ENCODE measurements at regions not wholly inside any gene's neighbourhood (a gene's known extent, or its start where the extent isn't known, plus 50 kb on each side); places are given as distances from the start of the nearest gene placed in this dataset.

GRCh38 chr5:144710637-144711036 lies 540.0 kb downstream of the KCTD16 start:
- CTCF ChIA-PET, result no interaction called here
- no peak overlapping the region for H3K4me2 ChIP-seq

GRCh38 chr5:144703776-144704175 lies 533.1 kb downstream of the KCTD16 start:
- no TSS peak for BruUV-seq (replicated peaks)
- H3K4me3 ChIP-seq, result no peak overlapping the region
- no peaks in the 10 kb centered on the region for H3K9me3 ChIP-seq (ENCODE audit: insufficient read depth, low read depth)
- no peaks in the 10 kb centered on the region for H3K27me3 ChIP-seq (ENCODE audit: insufficient read depth, low read depth)
- no peak overlapping the region for H3K4me2 ChIP-seq
- H2AFZ ChIP-seq, result no peak overlapping the region
- no peaks in the 10 kb centered on the region for H3F3A ChIP-seq (ENCODE audit: insufficient read depth, low read depth)
- H3K4me1 ChIP-seq (replicated peaks; ENCODE audit: insufficient read depth), result no peaks in the 10 kb centered on the region
- intact Hi-C loops (cut with micrococcal nuclease; ENCODE audit: unreplicated experiment), result no loop called here
- no peaks in the 10 kb centered on the region for H4K20me1 ChIP-seq (ENCODE audit: insufficient read depth)
- H3K36me3 ChIP-seq (ENCODE audit: low read depth), result no peaks in the 10 kb centered on the region
- no peak for DNase-seq
- CTCF ChIA-PET, result no interaction called here
- POLR2A ChIA-PET (ENCODE audit: unreplicated experiment), result no interaction called here
- H3K27ac ChIP-seq, result no peak overlapping the region
- TF ChIP-seq EZH2 (IDR thresholded peaks at IDR 0.05; ENCODE audit: low read depth) (no peak), CTCF (conservative IDR thresholded peaks at IDR 0.05) (no peak)
- no peaks in the 10 kb centered on the region for H3K9me2 ChIP-seq (ENCODE audit: insufficient read depth)
- H3K79me2 ChIP-seq (ENCODE audit: low read depth), result no peaks in the 10 kb centered on the region

More at GRCh38 chr5:144710637-144711036, 540.0 kb downstream of the KCTD16 start:
- Histone ChIP-seq H3F3A (ENCODE audit: insufficient read depth, low read depth) (no peaks in the 10 kb centered on the region), H3K27me3 (ENCODE audit: insufficient read depth, low read depth) (no peaks in the 10 kb centered on the region), H3K4me1 (replicated peaks; ENCODE audit: insufficient read depth) (no peaks in the 10 kb centered on the region), H4K20me1 (ENCODE audit: insufficient read depth) (no peaks in the 10 kb centered on the region), H3K36me3 (ENCODE audit: low read depth) (no peaks in the 10 kb centered on the region), H3K79me2 (ENCODE audit: low read depth) (no peaks in the 10 kb centered on the region), H3K4me3 (no peak overlapping the region), H3K27ac (no peak overlapping the region), H3K9me2 (ENCODE audit: insufficient read depth) (no peaks in the 10 kb centered on the region), H3K9me3 (ENCODE audit: insufficient read depth, low read depth) (no peaks in the 10 kb centered on the region), H2AFZ (no peak overlapping the region)
- no peak for DNase-seq
- intact Hi-C loops (cut with micrococcal nuclease; ENCODE audit: unreplicated experiment), result no loop called here
- TF ChIP-seq EZH2 (IDR thresholded peaks at IDR 0.05; ENCODE audit: low read depth) (no peak), CTCF (conservative IDR thresholded peaks at IDR 0.05) (no peak)
- POLR2A ChIA-PET (ENCODE audit: unreplicated experiment), result no interaction called here
- BruUV-seq (replicated peaks), result no TSS peak

- no peak overlapping the region for H3K27ac ChIP-seq
- H3K4me2 ChIP-seq, result no peak overlapping the region
- H3K4me3 ChIP-seq, result no peak overlapping the region
- no peaks in the 10 kb centered on the region for H3K9me2 ChIP-seq (ENCODE audit: insufficient read depth)
- TF ChIP-seq EZH2 (IDR thresholded peaks at IDR 0.05; ENCODE audit: low read depth) (no peak), CTCF (conservative IDR thresholded peaks at IDR 0.05) (no peak)
- POLR2A ChIA-PET (ENCODE audit: unreplicated experiment), result no interaction called here
- no peaks in the 10 kb centered on the region for H4K20me1 ChIP-seq (ENCODE audit: insufficient read depth)
- no peaks in the 10 kb centered on the region for H3K9me3 ChIP-seq (ENCODE audit: insufficient read depth, low read depth)
- H3F3A ChIP-seq (ENCODE audit: insufficient read depth, low read depth), result no peaks in the 10 kb centered on the region
- no peak for DNase-seq
- no TSS peak for BruUV-seq (replicated peaks)
- intact Hi-C loops (cut with micrococcal nuclease; ENCODE audit: unreplicated experiment), result no loop called here
- H3K79me2 ChIP-seq (ENCODE audit: low read depth), result no peaks in the 10 kb centered on the region
- H3K4me1 ChIP-seq (replicated peaks; ENCODE audit: insufficient read depth), result no peaks in the 10 kb centered on the region
- no peaks in the 10 kb centered on the region for H3K27me3 ChIP-seq (ENCODE audit: insufficient read depth, low read depth)
- CTCF ChIA-PET, result no interaction called here
- H3K36me3 ChIP-seq (ENCODE audit: low read depth), result no peaks in the 10 kb centered on the region
- H2AFZ ChIP-seq, result no peak overlapping the region
Observed at GRCh38 chr5:144698484-144698883, 527.8 kb downstream of the KCTD16 start.
